Middle frontal gyrus (tissue), 1 donor: ENCODE measurements at regions not wholly inside any gene's neighbourhood (a gene's known extent, or its start where the extent isn't known, plus 50 kb on each side); places are given as distances from the start of the nearest gene placed in this dataset.

ENCODE experiments used
- DNase-seq: peaks from one replicate; pipeline ENCODE4 v3.0.0-alpha.2; 2015; ENCODE audit warnings: low spot score; ENCODE audit errors: extremely low spot score

- no peak for DNase-seq
Observed at GRCh38 chr7:25802473-25802872, 349.5 kb upstream of the NFE2L3 start.

GRCh38 chr7:25803117-25803887 lies 348.7 kb upstream of the NFE2L3 start:
- DNase-seq, result no peak

- DNase-seq, result no peak
Observed at GRCh38 chr7:25804154-25804553, 347.8 kb upstream of the NFE2L3 start.

GRCh38 chr7:25805027-25805687 lies 346.8 kb upstream of the NFE2L3 start:
- no peak for DNase-seq

GRCh38 chr7:25807086-25807611 lies 344.8 kb upstream of the NFE2L3 start:
- no peak for DNase-seq

- DNase-seq, result no peak
Observed at GRCh38 chr7:25809441-25809840, 342.6 kb upstream of the NFE2L3 start.

- DNase-seq, result no peak
Observed at GRCh38 chr7:25812086-25812850, 339.7 kb upstream of the NFE2L3 start.

- no peak for DNase-seq
Observed at GRCh38 chr7:25813381-25813780, 338.6 kb upstream of the NFE2L3 start.

GRCh38 chr7:25815711-25816110 lies 336.3 kb upstream of the NFE2L3 start:
- DNase-seq, result no peak

- DNase-seq, result no peak
Observed at GRCh38 chr7:25820432-25821040, 331.5 kb upstream of the NFE2L3 start.

- DNase-seq, result no peak
Observed at GRCh38 chr7:25821225-25821624, 330.8 kb upstream of the NFE2L3 start.

- no peak for DNase-seq
Observed at GRCh38 chr7:25822823-25823222, 329.2 kb upstream of the NFE2L3 start.

GRCh38 chr7:25823571-25823970 lies 328.4 kb upstream of the NFE2L3 start:
- DNase-seq, result no peak

- no peak for DNase-seq
Observed at GRCh38 chr7:25828468-25828867, 323.5 kb upstream of the NFE2L3 start.

- no peak for DNase-seq
Observed at GRCh38 chr7:25829663-25830062, 322.3 kb upstream of the NFE2L3 start.

GRCh38 chr7:25830215-25830614 lies 321.8 kb upstream of the NFE2L3 start:
- DNase-seq, result no peak

GRCh38 chr7:25831062-25831691 lies 320.8 kb upstream of the NFE2L3 start:
- no peak for DNase-seq

GRCh38 chr7:25831831-25832411 lies 320.1 kb upstream of the NFE2L3 start:
- DNase-seq, result no peak

GRCh38 chr7:25832456-25832855 lies 319.5 kb upstream of the NFE2L3 start:
- DNase-seq, result peak; percentile 16

- DNase-seq, result no peak
Observed at GRCh38 chr7:25832929-25833328, 319.1 kb upstream of the NFE2L3 start.

- no peak for DNase-seq
Observed at GRCh38 chr7:25834050-25834449, 317.9 kb upstream of the NFE2L3 start.
